GM12891 (cell line): ENCODE measurements at regions not wholly inside any gene's neighbourhood (a gene's known extent, or its start where the extent isn't known, plus 50 kb on each side); places are given as distances from the start of the nearest gene placed in this dataset.

Source experiments
- DNase-seq: peaks from one replicate; pipeline ENCODE4 v3.0.0; 2011; ENCODE audit warnings: low spot score; ENCODE audit not compliant: insufficient read length
- FAIRE-seq: peaks from 2 replicates; lab custom pipeline; 2011; peaks lifted over from hg19 to GRCh38; lab: Jason Lieb, UNC
- PAX5 ChIP-seq: IDR thresholded peaks from 2 replicates; pipeline ENCODE4 v1.6.1; 2011; ENCODE audit warnings: low read length, moderate library complexity, mild to moderate bottlenecking; ENCODE audit not compliant: insufficient read depth, severe bottlenecking
- POLR2A ChIP-seq: IDR thresholded peaks from 2 replicates; pipeline ENCODE4 v1.6.1; 2011; ENCODE audit warnings: low read depth, low read length, control low read depth
- POLR2AphosphoS5 ChIP-seq: IDR thresholded peaks from 2 replicates; pipeline ENCODE4 v1.6.1; 2011; ENCODE audit warnings: low read depth, low read length, control low read depth
- POU2F2 ChIP-seq: IDR thresholded peaks from 2 replicates; pipeline ENCODE4 v1.6.1; 2011; ENCODE audit warnings: low read depth, mild to moderate bottlenecking, control low read depth, low read length, moderate library complexity
- SPI1 ChIP-seq: IDR thresholded peaks from 2 replicates; pipeline ENCODE4 v1.6.1; 2011; ENCODE audit warnings: low read depth, low read length, control low read depth
- TAF1 ChIP-seq: IDR thresholded peaks from 2 replicates; pipeline ENCODE4 v1.6.1; 2011; ENCODE audit warnings: low read depth, low read length, control low read depth

- TF ChIP-seq PAX5 = no peak
- no peak for TF ChIP-seq SPI1
- TF ChIP-seq POLR2A = no peak
- no peak for TF ChIP-seq POLR2AphosphoS5
- TF ChIP-seq POU2F2 = no peak
- no peak for TF ChIP-seq TAF1
- DNase-seq (no peak), FAIRE-seq (no peak)
Measured at GRCh38 chr14:87503711-87504110, 489.3 kb downstream of the GALC start.

- no peak for TF ChIP-seq SPI1
- FAIRE-seq (no peak), DNase-seq (no peak)
Measured at GRCh38 chr14:87497301-87497700, 495.7 kb downstream of the GALC start.

- DNase-seq (no peak), FAIRE-seq (no peak)
- TF ChIP-seq POLR2A (no peak), SPI1 (no peak), POLR2AphosphoS5 (no peak), PAX5 (no peak), TAF1 (no peak), POU2F2 (no peak)
Measured at GRCh38 chr14:87494010-87494409, 499.0 kb downstream of the GALC start.

- DNase-seq (no peak), FAIRE-seq (no peak)
- TF ChIP-seq POU2F2 (no peak), POLR2AphosphoS5 (no peak)
Measured at GRCh38 chr14:87492561-87492960, 500.4 kb downstream of the GALC start.

- no peak for DNase-seq
- FAIRE-seq = no peak
- TF ChIP-seq SPI1 = no peak
- no peak for TF ChIP-seq TAF1
- TF ChIP-seq PAX5 = no peak
- TF ChIP-seq POLR2AphosphoS5 = no peak
- TF ChIP-seq POLR2A = no peak
- TF ChIP-seq POU2F2 = no peak
Measured at GRCh38 chr14:87491816-87492215, 501.2 kb downstream of the GALC start.

- no peak for FAIRE-seq
Measured at GRCh38 chr14:87489196-87489819, 503.7 kb downstream of the GALC start.

GRCh38 chr14:87483271-87484260 lies 509.4 kb downstream of the GALC start:
- no peak for TF ChIP-seq PAX5
- no peak for TF ChIP-seq POU2F2
- TF ChIP-seq POLR2AphosphoS5 = no peak
- TF ChIP-seq TAF1 = no peak
- TF ChIP-seq SPI1 = no peak
- TF ChIP-seq POLR2A = no peak
- no peak for DNase-seq
- FAIRE-seq = no peak

More at GRCh38 chr14:87489196-87489819, 503.7 kb downstream of the GALC start:
- DNase-seq = no peak
- no peak for TF ChIP-seq POU2F2
- TF ChIP-seq POLR2AphosphoS5 = no peak
- TF ChIP-seq SPI1 = no peak
- no peak for TF ChIP-seq PAX5
- no peak for TF ChIP-seq TAF1
- no peak for TF ChIP-seq POLR2A

- DNase-seq = no peak
- TF ChIP-seq TAF1 (no peak), POLR2AphosphoS5 (no peak), POLR2A (no peak), POU2F2 (no peak), SPI1 (no peak), PAX5 (no peak)
Measured at GRCh38 chr14:87468531-87468930, 524.5 kb downstream of the GALC start.

GRCh38 chr14:87467578-87467977 lies 525.4 kb downstream of the GALC start:
- no peak for FAIRE-seq
- no peak for DNase-seq
- no peak for TF ChIP-seq TAF1
- TF ChIP-seq POU2F2 = no peak
- TF ChIP-seq PAX5 = no peak
- TF ChIP-seq SPI1 = no peak
- TF ChIP-seq POLR2A = no peak
- no peak for TF ChIP-seq POLR2AphosphoS5

More at GRCh38 chr14:87468531-87468930, 524.5 kb downstream of the GALC start:
- FAIRE-seq = no peak
